ENCODE measurements at regions not wholly inside any gene's neighbourhood (a gene's known extent, or its start where the extent isn't known, plus 50 kb on each side); places are given as distances from the start of the nearest gene placed in this dataset.
A peak's percentile ranks its signal among the peaks of the same experiment; 100 is the strongest.

GRCh38 chr13:73908809-73909208 lies 225.4 kb downstream of the KLF12 start:
- no peak for DNase-seq
- peaks cover 17% of the 10 kb centered on the region; the same call in 1 of the 2 replicates for H4K20me1 ChIP-seq (ENCODE audit: insufficient read depth, low read length)
- TF ChIP-seq, protein P1, sequence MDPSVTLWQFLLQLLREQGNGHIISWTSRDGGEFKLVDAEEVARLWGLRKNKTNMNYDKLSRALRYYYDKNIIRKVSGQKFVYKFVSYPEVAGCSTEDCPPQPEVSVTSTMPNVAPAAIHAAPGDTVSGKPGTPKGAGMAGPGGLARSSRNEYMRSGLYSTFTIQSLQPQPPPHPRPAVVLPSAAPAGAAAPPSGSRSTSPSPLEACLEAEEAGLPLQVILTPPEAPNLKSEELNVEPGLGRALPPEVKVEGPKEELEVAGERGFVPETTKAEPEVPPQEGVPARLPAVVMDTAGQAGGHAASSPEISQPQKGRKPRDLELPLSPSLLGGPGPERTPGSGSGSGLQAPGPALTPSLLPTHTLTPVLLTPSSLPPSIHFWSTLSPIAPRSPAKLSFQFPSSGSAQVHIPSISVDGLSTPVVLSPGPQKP (IDR thresholded peaks at IDR 0.05; ENCODE audit: borderline replicate concordance, low read depth, low read length) = no peak
- 0 out of 2 replicates have a peak, but pooled peaks have one; percentile 14 for TF ChIP-seq CEBPB (IDR thresholded peaks at IDR 0.05; ENCODE audit: low read depth, low read length)
- no peak overlapping the region for H3K9ac ChIP-seq (ENCODE audit: low read depth, low read length)
- H4K5ac ChIP-seq (ENCODE audit: low read depth, low read length) = no peak overlapping the region
- H2BK5ac ChIP-seq (ENCODE audit: low read depth, low read length, poor library complexity, severe bottlenecking) = no peak overlapping the region
- no peak overlapping the region for H4K91ac ChIP-seq (ENCODE audit: insufficient read depth, low read depth, low read length)
- no peak overlapping the region for H2BK20ac ChIP-seq (ENCODE audit: low read depth, low read length)
- H2AK9ac ChIP-seq (replicated peaks; ENCODE audit: low read depth, low read length, poor library complexity) = no peak overlapping the region
- in situ Hi-C loops (cut with MboI; ENCODE audit: low sequenced_read_pairs) = no loop called here
- dilution Hi-C loops (cut with HindIII; ENCODE audit: low sequenced_read_pairs, unreplicated experiment) = no loop called here
- no peak overlapping the region for H3K14ac ChIP-seq (replicated peaks; ENCODE audit: low read depth, low read length)
- H3K79me1 ChIP-seq (ENCODE audit: low read depth in 1 of 2, low read length in 2 of 2) = peaks cover 18 to 31% of the 10 kb centered on the region in 2 experiments
- BruUV-seq (replicated peaks) = no TSS peak
- no peak for ATAC-seq (ENCODE audit: low read depth)
- H4K8ac ChIP-seq (ENCODE audit: low read depth in 2 of 2, low read length in 2 of 2) = no peak overlapping the region
- H2AFZ ChIP-seq (replicated peaks; ENCODE audit: low read length, poor library complexity) = no peak overlapping the region
- no peak overlapping the region for H3K27ac ChIP-seq (ENCODE audit: insufficient read depth, low read length)
- H2BK15ac ChIP-seq (ENCODE audit: low read depth, low read length) = no peak overlapping the region
- peaks cover 4% of the 10 kb centered on the region for H3K4me1 ChIP-seq (ENCODE audit: control insufficient read depth, insufficient read depth, low read length)
- H2BK120ac ChIP-seq (ENCODE audit: low read depth, low read length) = no peak overlapping the region
- intact Hi-C loops (cut with micrococcal nuclease) = no loop called here
- POLR2A ChIA-PET (ENCODE audit: unreplicated experiment) = no interaction called here
- no peak overlapping the region for H3K18ac ChIP-seq (ENCODE audit: low read depth, low read length)
- H2AK5ac ChIP-seq (ENCODE audit: low read depth, low read length) = no peak overlapping the region
- H3K4me2 ChIP-seq (ENCODE audit: low read depth, low read length) = no peak overlapping the region
- H3K4me3 ChIP-seq (ENCODE audit: insufficient read depth, low read depth, low read length) = no peak overlapping the region
- no peaks in the 10 kb centered on the region for H3K27me3 ChIP-seq (ENCODE audit: control insufficient read depth, insufficient read depth, low read length)
- CTCF ChIA-PET = no interaction called here
- no peaks in the 10 kb centered on the region for H3K36me3 ChIP-seq (ENCODE audit: control insufficient read depth, insufficient read depth, low read length)
- H3K9me3 ChIP-seq (ENCODE audit: control insufficient read depth, insufficient read depth, low read length) = no peaks in the 10 kb centered on the region
- H3K9me1 ChIP-seq (ENCODE audit: insufficient read depth, low read length) = peaks cover 12% of the 10 kb centered on the region
- H3K4ac ChIP-seq (ENCODE audit: low read depth, low read length) = no peak overlapping the region
- no peak overlapping the region for H3K23ac ChIP-seq (ENCODE audit: low read depth, low read length)
- no peak overlapping the region for H3K56ac ChIP-seq (ENCODE audit: extremely low read depth, insufficient read depth, low read length)
- WGBS, 2 experiments (ENCODE audit: extremely low coverage in 2 of 2, insufficient read length in 1 of 2) = 100% methylated on average over 1 of the region's 5 CpGs; no CpG with 5 or more reads in 1 of the 2 experiments
